ENCODE measurements at regions not wholly inside any gene's neighbourhood (a gene's known extent, or its start where the extent isn't known, plus 50 kb on each side); places are given as distances from the start of the nearest gene placed in this dataset.

- TF ChIP-seq CTCF (IDR thresholded peaks at IDR 0.05) (no peak), EZH2 (IDR thresholded peaks at IDR 0.05) (no peak)
These were observed 359.4 kb downstream of the ENC1 start for GRCh38 chr5:74281166-74281565.
